ENCODE measurements at regions not wholly inside any gene's neighbourhood (a gene's known extent, or its start where the extent isn't known, plus 50 kb on each side); places are given as distances from the start of the nearest gene placed in this dataset.

- Histone ChIP-seq H4K20me1 (ENCODE audit: insufficient read depth, low read length) (no peaks in the 10 kb centered on the region), H3K4me1 (ENCODE audit: insufficient read depth, low read length) (no peaks in the 10 kb centered on the region), H3K9me3 (ENCODE audit: low read length) (peaks cover 81% of the 10 kb centered on the region), H3K9ac (ENCODE audit: insufficient read depth, low read depth, low read length) (no peak overlapping the region), H3K36me3 (replicated peaks in 1 of 2; ENCODE audit: control insufficient read depth in 1 of 2, insufficient read depth in 2 of 2, low read length in 2 of 2) (no peaks in the 10 kb centered on the region), H3K27ac (ENCODE audit: extremely low read length, insufficient read depth, low read length) (no peak overlapping the region), H3K79me2 (ENCODE audit: insufficient read depth, low read length) (no peaks in the 10 kb centered on the region), H3K4me2 (ENCODE audit: low read depth, low read length) (no peak overlapping the region), H3K27me3 (ENCODE audit: control insufficient read depth in 1 of 2, insufficient read depth in 2 of 2, low read length in 2 of 2) (no peaks in the 10 kb centered on the region; a peak in 1 of 5 replicates), H3K4me3 (replicated peaks in 1 of 3; ENCODE audit: insufficient read depth in 1 of 3, low read depth in 2 of 3, low read length in 3 of 3) (no peak overlapping the region), H2AFZ (ENCODE audit: low read length) (no peak overlapping the region)
- ATAC-seq (no peak), FAIRE-seq (no peak), DNase-seq (ENCODE audit: low spot score) (no peak)
- POLR2A ChIA-PET: no interaction called here
- CTCF ChIA-PET (ENCODE audit: low intra/inter-chr PET ratio, low total read pairs): no interaction called here
- in situ Hi-C loops (cut with HindIII; ENCODE audit: extremely low pct_ligation_motif_present, low pct_unique_long_range_greater_than_20kb) (no loop called here), intact Hi-C loops (cut with micrococcal nuclease; ENCODE audit: unreplicated experiment) (no loop called here)
- 4% methylated on average over 4 of the region's 4 CpGs for WGBS (ENCODE audit: low lambda C conversion rate)
- no TSS peak for BruUV-seq (replicated peaks)
- no peak for TF ChIP-seq PRPF4 (IDR thresholded peaks at IDR 0.05; ENCODE audit: low read depth, low read length, poor library complexity, severe bottlenecking)
- TF ChIP-seq ZNF639 (CRISPR knock-in tag; conservative IDR thresholded peaks at IDR 0.05): no peak
- TF ChIP-seq ZNF564 (CRISPR knock-in tag; IDR thresholded peaks at IDR 0.05): no peak
- TF ChIP-seq ZNF879 (CRISPR knock-in tag; IDR thresholded peaks at IDR 0.05): no peak
- no peak for TF ChIP-seq ZNF563 (CRISPR knock-in tag; IDR thresholded peaks at IDR 0.05)
- TF ChIP-seq PHF8 (CRISPR knock-in tag; IDR thresholded peaks at IDR 0.05): no peak
- no peak for TF ChIP-seq ZBTB1 (CRISPR knock-in tag; IDR thresholded peaks at IDR 0.05; ENCODE audit: borderline replicate concordance)
- no peak for TF ChIP-seq MEIS1 (CRISPR knock-in tag; IDR thresholded peaks at IDR 0.05; ENCODE audit: borderline replicate concordance)
- no peak for TF ChIP-seq ZNF10 (CRISPR knock-in tag; IDR thresholded peaks at IDR 0.05; ENCODE audit: borderline replicate concordance, low read depth)
- no peak for TF ChIP-seq HMG20B (CRISPR knock-in tag; conservative IDR thresholded peaks at IDR 0.05)
- no peak for TF ChIP-seq PBX2 (CRISPR knock-in tag; IDR thresholded peaks at IDR 0.05)
- no peak for TF ChIP-seq ZFY (CRISPR knock-in tag; IDR thresholded peaks at IDR 0.05)
- no peak for TF ChIP-seq PRDM4 (CRISPR knock-in tag; IDR thresholded peaks at IDR 0.05; ENCODE audit: borderline replicate concordance)
- no peak for TF ChIP-seq FLYWCH1 (CRISPR knock-in tag; IDR thresholded peaks at IDR 0.05)
- TF ChIP-seq FOXA3 (CRISPR knock-in tag; IDR thresholded peaks at IDR 0.05): no peak
- no peak for TF ChIP-seq ZMAT3 (CRISPR knock-in tag; conservative IDR thresholded peaks at IDR 0.05)
- TF ChIP-seq SCMH1 (CRISPR knock-in tag; IDR thresholded peaks at IDR 0.05; ENCODE audit: borderline replicate concordance): no peak
- no peak for TF ChIP-seq BCLAF1 (IDR thresholded peaks at IDR 0.05)
Measured at GRCh38 chr19:31874313-31874712, 471.1 kb upstream of the ZNF507 start.

Measured in HepG2 (cell line).